ENCODE measurements at regions not wholly inside any gene's neighbourhood (a gene's known extent, or its start where the extent isn't known, plus 50 kb on each side); places are given as distances from the start of the nearest gene placed in this dataset.

DNA sequence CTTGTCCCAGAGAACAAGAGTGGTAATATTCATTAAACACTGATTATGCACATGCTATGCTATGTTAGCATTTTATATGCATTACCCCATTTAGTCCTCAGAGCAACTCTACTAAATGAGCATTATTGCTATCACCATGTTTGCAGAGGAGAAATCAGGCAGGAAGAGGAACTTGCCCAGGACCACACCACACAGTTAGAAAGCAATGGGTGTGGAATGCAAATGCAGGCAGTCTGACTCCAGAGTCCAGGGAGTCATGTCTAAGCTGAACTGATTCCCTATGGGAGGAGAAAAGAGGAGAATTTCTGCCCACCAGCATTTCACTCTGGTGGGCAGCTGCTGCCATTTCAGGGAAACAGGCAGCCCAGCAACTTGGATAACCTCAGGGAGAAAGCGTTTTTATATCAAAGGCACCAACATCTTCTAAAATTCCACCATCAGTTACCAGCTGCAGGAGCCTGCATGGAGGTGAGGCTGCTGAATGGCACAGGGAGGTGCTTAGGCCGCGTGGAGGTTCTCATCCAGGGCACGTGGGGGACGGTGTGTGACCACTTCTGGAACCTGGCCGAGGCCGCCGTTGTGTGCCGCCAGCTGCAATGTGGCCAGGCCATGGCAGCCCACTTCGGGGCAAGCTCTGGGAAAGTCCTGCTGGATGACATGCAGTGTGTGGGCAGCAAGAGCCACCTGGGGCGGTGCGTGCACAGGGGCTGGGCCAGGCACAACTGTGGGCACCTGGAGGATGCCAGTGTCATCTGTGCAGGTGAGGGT lies 68.2 kb upstream of the C10orf120 start:
- H3K4me1 ChIP-seq (ENCODE audit: insufficient read depth, low read length, poor library complexity, severe bottlenecking): no peaks in the 10 kb centered on the region
- no peak overlapping the region for H2AFZ ChIP-seq (ENCODE audit: low read length)
- H3K79me2 ChIP-seq (ENCODE audit: insufficient read depth, low read depth, low read length): no peaks in the 10 kb centered on the region
- no peak overlapping the region for H3K27ac ChIP-seq (ENCODE audit: low read depth, low read length, poor library complexity, severe bottlenecking)
- BruUV-seq (replicated peaks): no TSS peak
- H3K9me3 ChIP-seq (ENCODE audit: low read length): no peaks in the 10 kb centered on the region
- no peak for DNase-seq (ENCODE audit: low spot score)
- intact Hi-C loops (cut with micrococcal nuclease; ENCODE audit: unreplicated experiment): no loop called here
- TF ChIP-seq, protein P1, sequence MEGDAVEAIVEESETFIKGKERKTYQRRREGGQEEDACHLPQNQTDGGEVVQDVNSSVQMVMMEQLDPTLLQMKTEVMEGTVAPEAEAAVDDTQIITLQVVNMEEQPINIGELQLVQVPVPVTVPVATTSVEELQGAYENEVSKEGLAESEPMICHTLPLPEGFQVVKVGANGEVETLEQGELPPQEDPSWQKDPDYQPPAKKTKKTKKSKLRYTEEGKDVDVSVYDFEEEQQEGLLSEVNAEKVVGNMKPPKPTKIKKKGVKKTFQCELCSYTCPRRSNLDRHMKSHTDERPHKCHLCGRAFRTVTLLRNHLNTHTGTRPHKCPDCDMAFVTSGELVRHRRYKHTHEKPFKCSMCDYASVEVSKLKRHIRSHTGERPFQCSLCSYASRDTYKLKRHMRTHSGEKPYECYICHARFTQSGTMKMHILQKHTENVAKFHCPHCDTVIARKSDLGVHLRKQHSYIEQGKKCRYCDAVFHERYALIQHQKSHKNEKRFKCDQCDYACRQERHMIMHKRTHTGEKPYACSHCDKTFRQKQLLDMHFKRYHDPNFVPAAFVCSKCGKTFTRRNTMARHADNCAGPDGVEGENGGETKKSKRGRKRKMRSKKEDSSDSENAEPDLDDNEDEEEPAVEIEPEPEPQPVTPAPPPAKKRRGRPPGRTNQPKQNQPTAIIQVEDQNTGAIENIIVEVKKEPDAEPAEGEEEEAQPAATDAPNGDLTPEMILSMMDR (conservative IDR thresholded peaks at IDR 0.05; ENCODE audit: low read length): no peak
- TF ChIP-seq EZH2phosphoT487 (IDR thresholded peaks at IDR 0.05; ENCODE audit: borderline replicate concordance, low read depth, low read length): no peak
- H3K4me2 ChIP-seq (ENCODE audit: low read length): no peak overlapping the region
- H3K9me2 ChIP-seq (ENCODE audit: insufficient read depth, low read length): no peaks in the 10 kb centered on the region
- CTCF ChIA-PET (ENCODE audit: unreplicated experiment): no interaction called here
- H4K20me1 ChIP-seq (ENCODE audit: insufficient read depth, low read length): no peaks in the 10 kb centered on the region
- no peaks in the 10 kb centered on the region for H3K36me3 ChIP-seq (ENCODE audit: insufficient read depth, low read length)
- POLR2A ChIA-PET: no interaction called here
- H3K4me3 ChIP-seq (ENCODE audit: low read depth, low read length, poor library complexity, severe bottlenecking): no peak overlapping the region

- Histone ChIP-seq H3K36me3 (ENCODE audit: insufficient read depth, low read length) (no peaks in the 10 kb centered on the region), H4K20me1 (ENCODE audit: insufficient read depth, low read length) (no peaks in the 10 kb centered on the region), H2AFZ (ENCODE audit: low read length) (no peak overlapping the region), H3K4me2 (ENCODE audit: low read length) (no peak overlapping the region), H3K4me3 (ENCODE audit: low read depth, low read length, poor library complexity, severe bottlenecking) (no peak overlapping the region), H3K27ac (ENCODE audit: low read depth, low read length, poor library complexity, severe bottlenecking) (no peak overlapping the region), H3K9me2 (ENCODE audit: insufficient read depth, low read length) (no peaks in the 10 kb centered on the region), H3K79me2 (ENCODE audit: insufficient read depth, low read depth, low read length) (no peaks in the 10 kb centered on the region), H3K4me1 (ENCODE audit: insufficient read depth, low read length, poor library complexity, severe bottlenecking) (no peaks in the 10 kb centered on the region), H3K9me3 (ENCODE audit: low read length) (no peaks in the 10 kb centered on the region)
- no peak for DNase-seq (ENCODE audit: low spot score)
- ChIA-PET CTCF (ENCODE audit: unreplicated experiment) (no interaction called here), POLR2A (no interaction called here)
- intact Hi-C loops (cut with micrococcal nuclease; ENCODE audit: unreplicated experiment): no loop called here
- BruUV-seq (replicated peaks): no TSS peak
- TF ChIP-seq EZH2phosphoT487 (IDR thresholded peaks at IDR 0.05; ENCODE audit: borderline replicate concordance, low read depth, low read length): no peak
- TF ChIP-seq, protein P1 (conservative IDR thresholded peaks at IDR 0.05; ENCODE audit: low read length): no peak
Measured at GRCh38 chr10:122765412-122765811, 65.8 kb upstream of the C10orf120 start.

GRCh38 chr10:122756656-122757055 lies 57.0 kb upstream of the C10orf120 start:
- TF ChIP-seq, protein P1 (conservative IDR thresholded peaks at IDR 0.05; ENCODE audit: low read length): no peak
- no peak for TF ChIP-seq EZH2phosphoT487 (IDR thresholded peaks at IDR 0.05; ENCODE audit: borderline replicate concordance, low read depth, low read length)
- H4K20me1 ChIP-seq (ENCODE audit: insufficient read depth, low read length): no peaks in the 10 kb centered on the region
- no peaks in the 10 kb centered on the region for H3K79me2 ChIP-seq (ENCODE audit: insufficient read depth, low read depth, low read length)
- H2AFZ ChIP-seq (ENCODE audit: low read length): no peak overlapping the region
- H3K4me1 ChIP-seq (ENCODE audit: insufficient read depth, low read length, poor library complexity, severe bottlenecking): no peaks in the 10 kb centered on the region
- POLR2A ChIA-PET: no interaction called here
- 0 out of 2 replicates have a peak, but pooled peaks cover 9% of the 10 kb centered on the region for H3K9me3 ChIP-seq (ENCODE audit: low read length)
- intact Hi-C loops (cut with micrococcal nuclease; ENCODE audit: unreplicated experiment): no loop called here
- DNase-seq (ENCODE audit: low spot score): no peak
- no peak overlapping the region for H3K4me2 ChIP-seq (ENCODE audit: low read length)
- H3K27ac ChIP-seq (ENCODE audit: low read depth, low read length, poor library complexity, severe bottlenecking): no peak overlapping the region
- CTCF ChIA-PET (ENCODE audit: unreplicated experiment): no interaction called here
- no peak overlapping the region for H3K4me3 ChIP-seq (ENCODE audit: low read depth, low read length, poor library complexity, severe bottlenecking)
- H3K36me3 ChIP-seq (ENCODE audit: insufficient read depth, low read length): no peaks in the 10 kb centered on the region
- H3K9me2 ChIP-seq (ENCODE audit: insufficient read depth, low read length): no peaks in the 10 kb centered on the region
- no TSS peak for BruUV-seq (replicated peaks)
